Thyroid gland (tissue), 4 donors: ENCODE measurements at regions not wholly inside any gene's neighbourhood (a gene's known extent, or its start where the extent isn't known, plus 50 kb on each side); places are given as distances from the start of the nearest gene placed in this dataset.

Source experiments
- POLR2A ChIP-seq, 2 donors: fragments of 450-650 bp; IDR thresholded peaks; one replicate each; pipeline ENCODE4 v1.6.1; 2017; ENCODE audit warnings: antibody characterized with exemption in 2 of 2, mild to moderate bottlenecking in 2 of 2, moderate library complexity in 1 of 2
- TF ChIP-seq, protein P1 (sequence below), 6 experiments: fragments of 200-600 bp in 3 of 6; fragments of 450-650 bp in 3 of 6; sonication (generic) in 3 of 6; IDR thresholded peaks; one replicate each; pipeline ENCODE4 v1.5.1; 2016 to 2019; ENCODE audit warnings: antibody characterized with exemption in 6 of 6, mild to moderate bottlenecking in 2 of 6, inconsistent platforms in 1 of 6, moderate library complexity in 1 of 6

DNA sequence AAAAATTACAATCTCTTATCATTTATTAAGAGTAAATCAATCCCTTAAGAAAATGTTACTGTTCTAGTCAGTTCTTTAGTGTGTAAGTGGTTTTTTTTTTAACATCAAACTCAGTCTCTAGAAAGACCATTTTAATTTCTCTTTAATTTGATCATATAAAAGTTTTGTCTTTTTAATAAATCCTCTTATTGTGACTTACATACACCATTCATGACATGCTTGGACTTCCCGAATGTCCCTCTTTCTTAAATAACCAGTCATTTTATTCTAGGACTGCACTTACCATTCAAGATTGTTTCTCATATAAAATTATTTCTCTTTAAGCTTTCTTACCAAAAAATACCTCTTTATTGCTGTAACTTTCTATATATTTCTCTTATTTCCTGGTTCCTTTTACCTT is 60.8 kb upstream of the EVL start:
- TF ChIP-seq, protein P1, sequence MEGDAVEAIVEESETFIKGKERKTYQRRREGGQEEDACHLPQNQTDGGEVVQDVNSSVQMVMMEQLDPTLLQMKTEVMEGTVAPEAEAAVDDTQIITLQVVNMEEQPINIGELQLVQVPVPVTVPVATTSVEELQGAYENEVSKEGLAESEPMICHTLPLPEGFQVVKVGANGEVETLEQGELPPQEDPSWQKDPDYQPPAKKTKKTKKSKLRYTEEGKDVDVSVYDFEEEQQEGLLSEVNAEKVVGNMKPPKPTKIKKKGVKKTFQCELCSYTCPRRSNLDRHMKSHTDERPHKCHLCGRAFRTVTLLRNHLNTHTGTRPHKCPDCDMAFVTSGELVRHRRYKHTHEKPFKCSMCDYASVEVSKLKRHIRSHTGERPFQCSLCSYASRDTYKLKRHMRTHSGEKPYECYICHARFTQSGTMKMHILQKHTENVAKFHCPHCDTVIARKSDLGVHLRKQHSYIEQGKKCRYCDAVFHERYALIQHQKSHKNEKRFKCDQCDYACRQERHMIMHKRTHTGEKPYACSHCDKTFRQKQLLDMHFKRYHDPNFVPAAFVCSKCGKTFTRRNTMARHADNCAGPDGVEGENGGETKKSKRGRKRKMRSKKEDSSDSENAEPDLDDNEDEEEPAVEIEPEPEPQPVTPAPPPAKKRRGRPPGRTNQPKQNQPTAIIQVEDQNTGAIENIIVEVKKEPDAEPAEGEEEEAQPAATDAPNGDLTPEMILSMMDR (IDR thresholded peaks at IDR 0.05), result no peak
- TF ChIP-seq POLR2A (IDR thresholded peaks at IDR 0.05), result no peak
